Fibroblast of skin of back (primary cell): ENCODE measurements at regions not wholly inside any gene's neighbourhood (a gene's known extent, or its start where the extent isn't known, plus 50 kb on each side); places are given as distances from the start of the nearest gene placed in this dataset.
A peak's percentile ranks its signal among the peaks of the same experiment; 100 is the strongest.

Experiments used
- DNase-seq: peaks from one replicate; pipeline ENCODE4 v3.0.0-alpha.2; 2013

DNA sequence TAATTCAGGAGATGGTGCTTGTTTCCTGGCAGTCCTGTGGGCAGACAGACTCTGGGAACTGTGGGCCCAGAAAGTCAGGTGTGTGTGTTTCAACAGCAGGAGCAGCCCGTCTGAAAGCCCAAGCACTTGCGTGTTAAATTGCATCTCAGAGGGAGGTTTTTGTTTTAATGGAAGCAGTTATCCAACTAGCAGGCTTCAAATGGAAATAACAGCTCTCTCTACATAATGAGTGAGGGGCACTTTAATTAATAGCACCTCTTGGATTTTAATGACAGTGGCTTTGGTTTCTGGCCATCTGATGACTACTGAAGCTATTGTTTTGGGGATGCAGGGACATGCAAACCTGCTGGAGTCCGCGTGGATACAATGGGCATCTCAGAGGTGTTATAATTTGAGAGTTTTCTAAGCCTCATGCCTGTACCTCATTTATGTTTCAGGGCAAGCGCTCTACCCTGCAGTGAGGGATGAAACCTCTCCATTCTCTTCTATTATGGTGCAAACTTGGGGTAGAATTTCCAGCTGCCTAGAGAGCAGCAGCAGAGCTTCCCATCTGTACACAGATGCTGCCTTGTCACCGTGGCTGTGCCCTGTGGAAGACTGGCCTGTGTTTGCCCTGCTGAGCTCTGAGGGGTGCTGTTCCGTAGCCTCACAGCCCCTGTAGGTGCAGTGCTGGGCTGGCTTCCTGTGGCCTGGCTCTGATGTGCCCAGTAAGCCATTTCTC is 206.6 kb upstream of the GPR26 start:
- DNase-seq: no peak

DNA sequence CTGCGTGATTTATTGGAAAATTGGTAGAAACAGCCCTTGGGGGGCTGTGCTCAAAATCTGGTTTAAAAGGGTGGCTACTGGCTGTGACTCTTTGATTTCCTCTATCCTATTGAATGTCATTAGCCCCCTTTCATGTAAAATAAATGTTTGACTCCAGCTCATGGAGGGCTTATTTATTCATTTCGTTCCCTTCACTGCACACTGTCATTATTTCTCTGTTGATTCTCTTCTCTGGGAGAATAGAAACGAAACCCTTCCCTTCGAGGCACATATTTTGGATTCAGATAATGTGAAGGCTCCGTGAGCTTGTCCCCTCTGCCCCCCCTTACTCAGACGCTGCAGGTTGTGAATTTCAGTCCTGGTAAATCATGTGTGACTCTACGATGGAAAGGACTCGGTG is 203.9 kb upstream of the GPR26 start:
- DNase-seq: no peak

GRCh38 chr10:123462756-123463155 is 203.4 kb upstream of the GPR26 start:
- no peak for DNase-seq

- no peak for DNase-seq
Measured at GRCh38 chr10:123463181-123463580, 203.0 kb upstream of the GPR26 start.

- no peak for DNase-seq
Measured at GRCh38 chr10:123463698-123464097, 202.5 kb upstream of the GPR26 start.

- DNase-seq: no peak
Measured at GRCh38 chr10:123464430-123465323, 201.5 kb upstream of the GPR26 start.

GRCh38 chr10:123470336-123470921 is 195.7 kb upstream of the GPR26 start:
- DNase-seq: no peak

GRCh38 chr10:123471811-123472210 is 194.3 kb upstream of the GPR26 start:
- no peak for DNase-seq

- DNase-seq: no peak
Measured at GRCh38 chr10:123472606-123473005, 193.5 kb upstream of the GPR26 start.

GRCh38 chr10:123474700-123475099 is 191.5 kb upstream of the GPR26 start:
- no peak for DNase-seq

DNA sequence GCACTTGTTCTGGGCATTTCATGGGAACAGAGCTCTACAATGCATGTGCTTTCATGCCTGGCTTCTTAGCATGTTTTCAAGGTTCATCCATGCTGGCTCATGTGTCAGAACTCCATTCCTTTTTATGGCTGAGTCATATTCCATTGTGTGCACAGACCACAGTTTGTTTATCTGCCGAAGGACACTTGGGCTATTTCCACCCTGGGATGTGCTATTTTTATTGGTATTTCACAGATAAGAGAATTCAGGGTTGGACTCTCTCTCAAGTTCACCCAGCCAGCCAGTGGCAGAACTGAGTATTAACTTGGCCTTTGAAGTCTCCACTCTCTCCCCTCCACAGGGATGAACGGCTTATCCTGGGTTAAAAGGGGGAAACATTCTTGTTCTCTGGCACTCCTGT is 190.7 kb upstream of the GPR26 start:
- DNase-seq: no peak

- DNase-seq: no peak
Measured at GRCh38 chr10:123478116-123478515, 188.0 kb upstream of the GPR26 start.

DNA sequence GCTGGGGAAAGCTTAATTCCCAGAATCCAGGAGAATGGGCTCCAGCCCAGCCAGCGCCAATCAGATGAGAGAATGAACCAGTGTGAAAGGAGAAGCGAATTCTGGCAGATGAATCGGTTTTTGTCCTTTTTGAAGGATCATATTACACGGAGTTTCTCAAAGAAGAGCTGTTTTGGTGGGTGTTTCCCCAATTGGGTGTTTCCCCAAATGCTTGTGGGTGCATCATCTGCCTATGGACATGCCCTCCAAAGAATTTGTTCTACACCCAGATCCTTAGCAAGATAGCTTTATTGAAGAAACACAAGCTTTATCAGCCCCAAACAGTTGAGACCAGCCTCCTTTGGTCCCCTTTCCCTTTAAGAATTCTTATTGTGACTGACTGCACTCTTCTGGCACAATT is 186.5 kb upstream of the GPR26 start:
- DNase-seq: no peak

DNA sequence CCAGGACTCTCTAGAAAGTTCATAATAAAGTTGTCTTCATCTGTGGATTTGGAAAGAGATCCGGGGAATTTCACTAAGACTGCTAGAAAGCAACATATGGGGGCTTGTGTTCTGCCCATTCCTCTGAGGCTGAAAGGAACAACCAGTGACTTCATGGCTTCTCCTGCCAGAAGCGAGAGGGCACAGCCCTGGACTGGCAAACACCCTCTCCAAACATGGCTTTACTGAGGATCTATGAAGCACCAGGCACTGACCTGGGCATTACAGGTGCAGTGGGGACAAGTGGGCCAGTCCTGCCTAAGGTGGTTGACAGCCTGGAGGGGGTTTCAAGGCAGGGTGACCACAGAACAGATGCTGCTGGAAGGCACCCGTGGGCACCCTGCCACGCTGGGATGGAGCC is 185.8 kb upstream of the GPR26 start:
- DNase-seq: no peak

- no peak for DNase-seq
Measured at GRCh38 chr10:123480845-123481244, 185.3 kb upstream of the GPR26 start.

- no peak for DNase-seq
Measured at GRCh38 chr10:123484722-123485121, 181.4 kb upstream of the GPR26 start.

DNA sequence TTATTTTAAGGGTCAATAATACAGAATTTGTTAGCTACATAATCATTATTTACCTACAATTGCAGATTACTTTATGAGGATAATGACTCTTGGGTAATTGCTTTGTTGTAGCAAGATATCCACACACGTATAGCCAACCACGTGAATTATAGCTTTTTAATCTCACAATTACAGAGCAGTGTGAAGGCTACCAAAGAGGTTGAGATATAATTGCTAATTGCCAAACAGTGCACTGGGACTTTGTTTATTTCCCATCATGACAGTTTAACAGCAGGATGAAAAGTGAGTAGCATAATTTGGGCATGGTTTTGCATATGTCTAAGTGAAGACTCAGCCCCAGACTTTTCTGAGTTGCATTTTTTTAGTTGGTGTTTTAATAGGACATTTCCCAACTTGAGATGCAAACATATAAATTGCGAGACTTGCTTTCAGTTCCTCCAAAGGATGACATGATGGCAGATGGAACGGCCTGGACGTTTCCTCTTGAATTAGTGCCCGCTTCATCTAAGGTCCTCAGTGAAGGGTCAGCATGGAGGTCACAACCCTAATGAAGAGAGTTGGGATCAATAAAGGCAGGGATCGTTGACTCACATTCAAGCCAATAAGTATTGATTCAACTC is 180.7 kb upstream of the GPR26 start:
- no peak for DNase-seq

GRCh38 chr10:123488436-123488835 is 177.7 kb upstream of the GPR26 start:
- no peak for DNase-seq

GRCh38 chr10:123491364-123491763 is 174.8 kb upstream of the GPR26 start:
- DNase-seq: no peak

- no peak for DNase-seq
Measured at GRCh38 chr10:123492016-123492415, 174.1 kb upstream of the GPR26 start.

- DNase-seq: no peak
Measured at GRCh38 chr10:123494301-123494808, 171.8 kb upstream of the GPR26 start.

- peak; percentile 7 for DNase-seq
Measured at GRCh38 chr10:123496375-123496774, 169.8 kb upstream of the GPR26 start.
